Right atrium auricular region (tissue), 2 donors: ENCODE measurements at regions not wholly inside any gene's neighbourhood (a gene's known extent, or its start where the extent isn't known, plus 50 kb on each side); places are given as distances from the start of the nearest gene placed in this dataset.
"Not testable (repeated sequence)": the region's sequence is repeated elsewhere in the genome, so short reads cannot be mapped to it uniquely, and the experiment has no call there.

ENCODE experiments used
- DNase-seq: peaks from one replicate; pipeline ENCODE4 v3.0.0-alpha.2; 2019; ENCODE audit warnings: low spot score
- H3K27ac ChIP-seq, 2 donors: fragments of 200-600 bp; sonication (generic); 1 replicate in 1 of 2; 2 replicates in 1 of 2; pipeline ENCODE4 v1.5.1; 2016 to 2019
- H3K27me3 ChIP-seq, 2 donors: fragments of 200-600 bp; sonication (generic); one replicate each; pipeline versions ENCODE4 v1.5.1 to v1.6.0; 2017 to 2019
- H3K36me3 ChIP-seq: fragments of 200-600 bp; sonication (generic); one replicate; pipeline ENCODE4 v1.5.1; 2016
- H3K4me1 ChIP-seq, 2 donors: fragments of 200-600 bp; sonication (generic); one replicate each; pipeline versions ENCODE4 v1.5.1 to v1.6.0; 2017 to 2019
- H3K4me3 ChIP-seq, 2 donors: fragments of 200-600 bp; sonication (generic); 1 replicate in 1 of 2; 2 replicates in 1 of 2; pipeline ENCODE4 v1.5.1; 2017 to 2019; ENCODE audit warnings: mild to moderate bottlenecking in 1 of 2, moderate library complexity in 1 of 2
- H3K9me3 ChIP-seq, 2 donors: fragments of 200-600 bp; sonication (generic); one replicate each; pipeline ENCODE4 v1.5.1; 2019
- TF ChIP-seq, protein P1 (sequence below), 2 donors: fragments of 200-600 bp; sonication (generic); IDR thresholded peaks; one replicate each; pipeline ENCODE4 v1.5.1; 2019; ENCODE audit warnings: antibody characterized with exemption in 2 of 2

DNA sequence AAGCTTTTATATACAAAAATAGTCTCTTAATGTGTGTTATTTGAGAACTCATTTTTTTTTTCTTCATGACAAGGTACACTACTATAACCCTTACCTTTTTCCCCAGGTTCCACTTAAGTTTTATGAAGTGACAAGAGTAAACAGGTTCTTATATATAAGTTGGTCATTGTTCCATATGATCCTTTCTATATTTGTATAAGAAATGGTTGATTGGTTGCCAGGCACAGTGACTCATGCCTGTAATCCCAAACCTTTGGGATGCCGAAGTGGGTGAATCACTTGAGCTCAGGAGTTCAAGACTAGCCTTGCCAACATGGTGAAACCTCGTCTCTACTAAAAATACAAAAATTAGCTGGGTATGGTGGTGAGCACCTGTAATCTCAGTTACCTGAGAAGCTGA, 108.3 kb downstream of the PCSK1 start:
- no peaks in the 10 kb centered on the region for H3K9me3 ChIP-seq
- TF ChIP-seq, protein P1, sequence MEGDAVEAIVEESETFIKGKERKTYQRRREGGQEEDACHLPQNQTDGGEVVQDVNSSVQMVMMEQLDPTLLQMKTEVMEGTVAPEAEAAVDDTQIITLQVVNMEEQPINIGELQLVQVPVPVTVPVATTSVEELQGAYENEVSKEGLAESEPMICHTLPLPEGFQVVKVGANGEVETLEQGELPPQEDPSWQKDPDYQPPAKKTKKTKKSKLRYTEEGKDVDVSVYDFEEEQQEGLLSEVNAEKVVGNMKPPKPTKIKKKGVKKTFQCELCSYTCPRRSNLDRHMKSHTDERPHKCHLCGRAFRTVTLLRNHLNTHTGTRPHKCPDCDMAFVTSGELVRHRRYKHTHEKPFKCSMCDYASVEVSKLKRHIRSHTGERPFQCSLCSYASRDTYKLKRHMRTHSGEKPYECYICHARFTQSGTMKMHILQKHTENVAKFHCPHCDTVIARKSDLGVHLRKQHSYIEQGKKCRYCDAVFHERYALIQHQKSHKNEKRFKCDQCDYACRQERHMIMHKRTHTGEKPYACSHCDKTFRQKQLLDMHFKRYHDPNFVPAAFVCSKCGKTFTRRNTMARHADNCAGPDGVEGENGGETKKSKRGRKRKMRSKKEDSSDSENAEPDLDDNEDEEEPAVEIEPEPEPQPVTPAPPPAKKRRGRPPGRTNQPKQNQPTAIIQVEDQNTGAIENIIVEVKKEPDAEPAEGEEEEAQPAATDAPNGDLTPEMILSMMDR (IDR thresholded peaks at IDR 0.05): no peak
- H3K4me3 ChIP-seq: no peak overlapping the region
- no peaks in the 10 kb centered on the region for H3K27me3 ChIP-seq
- H3K4me1 ChIP-seq: no peaks in the 10 kb centered on the region
- no peak for DNase-seq
- H3K27ac ChIP-seq: no peak overlapping the region
- no peaks in the 10 kb centered on the region for H3K36me3 ChIP-seq

DNA sequence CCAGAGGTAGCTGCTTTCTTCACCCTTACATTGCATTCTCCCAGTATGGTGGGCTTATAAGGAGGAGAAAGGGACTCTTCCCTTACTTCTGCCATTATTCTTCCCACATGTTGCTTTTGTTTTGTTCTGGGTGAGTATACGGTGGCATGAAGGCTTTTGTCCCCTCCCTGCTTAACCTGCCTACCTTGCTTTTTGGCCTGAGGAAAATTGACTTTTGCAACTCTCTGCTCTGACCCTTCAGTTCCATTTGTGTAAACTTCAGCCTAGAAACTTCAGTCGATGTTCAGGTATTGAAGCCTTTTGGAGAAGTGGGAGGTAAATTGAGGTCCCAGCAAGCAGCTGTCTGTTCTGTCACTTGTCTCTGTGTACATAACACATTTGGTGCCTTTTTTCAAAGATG, 110.2 kb downstream of the PCSK1 start:
- DNase-seq: no peak
- Histone ChIP-seq H3K36me3 (no peaks in the 10 kb centered on the region), H3K4me1 (no peaks in the 10 kb centered on the region), H3K4me3 (no peak overlapping the region), H3K27me3 (no peaks in the 10 kb centered on the region), H3K27ac (no peak overlapping the region), H3K9me3 (no peaks in the 10 kb centered on the region)
- TF ChIP-seq, protein P1 (IDR thresholded peaks at IDR 0.05): no peak

DNA sequence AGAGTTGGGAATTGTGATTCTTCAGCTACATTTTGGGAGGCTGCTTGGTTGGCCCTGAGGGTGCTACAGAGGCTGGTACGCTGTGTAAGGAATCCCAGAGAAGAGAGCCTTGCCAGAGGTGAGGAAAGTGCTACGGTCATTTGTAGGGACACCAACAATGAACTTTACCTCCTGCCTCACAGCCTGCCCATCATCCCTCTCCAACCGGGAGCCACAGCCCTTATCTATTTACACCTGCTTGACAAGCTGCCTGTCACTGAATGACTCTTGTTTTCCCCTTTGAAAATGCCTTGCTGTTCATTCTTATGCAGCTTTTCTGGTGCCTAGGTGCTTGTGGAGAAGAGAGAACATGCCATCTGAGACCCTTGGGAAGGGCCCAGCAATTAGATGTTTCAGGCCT, 110.8 kb downstream of the PCSK1 start:
- Histone ChIP-seq H3K27ac (no peak overlapping the region), H3K4me1 (no peaks in the 10 kb centered on the region), H3K36me3 (no peaks in the 10 kb centered on the region), H3K9me3 (no peaks in the 10 kb centered on the region), H3K4me3 (no peak overlapping the region), H3K27me3 (no peaks in the 10 kb centered on the region)
- DNase-seq: no peak
- TF ChIP-seq, protein P1 (IDR thresholded peaks at IDR 0.05): no peak

DNA sequence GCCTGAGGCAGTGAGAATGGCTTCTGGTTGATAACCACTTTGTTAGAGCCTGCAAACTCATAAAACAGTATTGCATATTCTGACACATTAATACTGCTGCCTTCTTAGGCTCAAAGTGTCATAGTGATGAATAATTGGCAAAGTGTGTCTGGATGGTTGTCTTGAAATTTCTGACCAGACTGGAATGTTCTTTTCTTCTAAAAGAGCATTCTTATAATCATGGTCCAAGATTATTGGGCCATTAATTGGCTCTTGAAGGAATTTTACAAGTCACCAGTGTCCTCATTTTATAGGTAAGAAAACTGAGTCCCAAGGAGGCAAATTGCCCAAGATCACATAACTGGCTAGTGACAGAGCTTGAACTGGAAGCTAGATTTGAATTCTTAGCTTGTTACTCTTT, 111.7 kb downstream of the PCSK1 start:
- Histone ChIP-seq H3K4me1 (no peaks in the 10 kb centered on the region), H3K36me3 (no peaks in the 10 kb centered on the region), H3K27me3 (no peaks in the 10 kb centered on the region), H3K9me3 (no peaks in the 10 kb centered on the region), H3K27ac (no peak overlapping the region), H3K4me3 (no peak overlapping the region)
- TF ChIP-seq, protein P1 (IDR thresholded peaks at IDR 0.05): no peak
- no peak for DNase-seq

DNA sequence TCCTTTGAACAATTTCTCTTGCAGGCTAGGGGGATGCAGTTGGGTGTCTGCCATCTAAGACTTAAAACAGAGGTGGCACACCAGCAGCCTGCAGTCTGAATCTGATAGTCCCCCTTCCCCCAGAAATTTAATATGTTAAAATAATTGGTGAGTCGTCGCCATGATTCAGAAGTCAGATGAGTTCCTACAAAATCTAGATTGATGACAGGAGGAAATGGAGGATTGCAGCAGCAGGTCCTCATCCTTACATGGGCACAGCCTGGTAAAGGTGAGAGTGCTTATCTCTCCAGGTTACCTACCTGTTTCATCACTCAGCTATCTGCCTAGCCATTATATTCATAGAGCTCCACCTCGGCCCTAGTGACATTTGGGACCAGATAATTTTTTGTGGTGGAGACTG, 112.3 kb downstream of the PCSK1 start:
- no peaks in the 10 kb centered on the region for H3K9me3 ChIP-seq
- no peaks in the 10 kb centered on the region for H3K27me3 ChIP-seq
- no peaks in the 10 kb centered on the region for H3K36me3 ChIP-seq
- no peak for DNase-seq
- no peak overlapping the region for H3K27ac ChIP-seq
- H3K4me3 ChIP-seq: no peak overlapping the region
- TF ChIP-seq, protein P1 (IDR thresholded peaks at IDR 0.05): no peak
- H3K4me1 ChIP-seq: no peaks in the 10 kb centered on the region

DNA sequence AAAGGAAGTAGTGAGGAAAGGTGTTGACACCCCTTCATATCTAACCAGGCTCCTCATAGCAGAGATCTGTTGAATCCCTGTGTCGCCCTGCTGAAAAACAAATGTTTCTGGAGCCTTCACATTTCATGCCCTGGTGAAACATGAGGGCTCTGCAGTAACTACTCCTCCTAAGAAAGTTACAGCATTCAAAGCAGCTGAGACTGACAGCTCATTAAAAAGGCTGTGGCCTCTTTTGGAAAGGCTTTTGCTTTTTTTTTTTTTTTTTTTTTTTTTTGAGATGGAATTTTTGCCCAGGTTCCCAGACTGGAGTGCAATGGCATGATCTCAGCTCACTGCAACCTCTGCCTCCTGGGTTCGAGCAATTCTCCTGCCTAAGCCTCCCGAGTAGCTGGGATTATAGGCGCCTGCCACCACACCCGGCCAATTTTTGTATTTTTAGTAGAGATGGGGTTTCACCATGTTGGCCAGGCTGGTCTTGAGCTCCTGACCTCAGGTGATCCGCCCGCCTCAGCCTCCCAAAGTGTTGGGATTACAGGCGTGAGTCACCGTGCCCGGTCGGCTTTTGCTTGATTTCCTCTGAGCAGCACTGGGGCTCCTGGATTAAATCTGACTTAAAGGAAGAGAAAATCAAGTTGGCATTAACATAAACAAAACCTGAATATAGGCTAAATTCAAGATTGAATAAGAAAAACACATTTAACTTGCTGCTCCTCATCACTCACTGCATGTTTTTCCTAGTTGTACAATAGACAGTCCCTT, 112.9 kb downstream of the PCSK1 start:
- not testable (repeated sequence) for H3K4me3 ChIP-seq, H3K36me3 ChIP-seq, H3K27me3 ChIP-seq, H3K27ac ChIP-seq, DNase-seq, H3K4me1 ChIP-seq, H3K9me3 ChIP-seq
